Stimulated activated naive B cell treated with anti-CD40 and anti-IgM and Interleukin-4, amounts not matched to agents 10 μg/mL and 1 μg/mL and 100 μg/mL, for 72 hours (primary cell): ENCODE measurements at regions not wholly inside any gene's neighbourhood (a gene's known extent, or its start where the extent isn't known, plus 50 kb on each side); places are given as distances from the start of the nearest gene placed in this dataset.
"Not testable (repeated sequence)": the region's sequence is repeated elsewhere in the genome, so short reads cannot be mapped to it uniquely, and the experiment has no call there.

Experiments used
- ATAC-seq, 2 donors: fragments of 150-1000 bp; cut with Tn5 transposase; replicated peaks; 2 replicates each; pipeline ENCODE4 v1.10.0; 2021; ENCODE audit warnings: moderate library complexity in 1 of 2
- DNase-seq: peaks from one replicate; pipeline ENCODE4 v3.0.0; 2021
- H3K27ac Mint-ChIP-seq: one replicate; pipeline ENCODE4 v1.8.0; 2022; ENCODE audit warnings: mild to moderate bottlenecking, mixed read lengths
- H3K27me3 Mint-ChIP-seq, 2 donors: one replicate each; pipeline ENCODE4 v1.8.0; 2022; ENCODE audit warnings: mixed read lengths in 2 of 2
- H3K36me3 Mint-ChIP-seq, 2 donors: one replicate each; pipeline ENCODE4 v1.8.0; 2022; ENCODE audit warnings: mixed read lengths in 2 of 2, mild to moderate bottlenecking in 1 of 2
- H3K4me1 Mint-ChIP-seq, 2 donors: one replicate each; pipeline ENCODE4 v1.8.0; 2022; ENCODE audit warnings: mixed read lengths in 2 of 2, mild to moderate bottlenecking in 1 of 2
- H3K4me3 Mint-ChIP-seq, 2 donors: one replicate each; pipeline ENCODE4 v1.8.0; 2022; ENCODE audit warnings: mild to moderate bottlenecking in 2 of 2, mixed read lengths in 2 of 2, moderate library complexity in 1 of 2
- H3K9me3 Mint-ChIP-seq, 2 donors: one replicate each; pipeline ENCODE4 v1.8.0; 2022; ENCODE audit warnings: mixed read lengths in 2 of 2, mild to moderate bottlenecking in 1 of 2

DNA sequence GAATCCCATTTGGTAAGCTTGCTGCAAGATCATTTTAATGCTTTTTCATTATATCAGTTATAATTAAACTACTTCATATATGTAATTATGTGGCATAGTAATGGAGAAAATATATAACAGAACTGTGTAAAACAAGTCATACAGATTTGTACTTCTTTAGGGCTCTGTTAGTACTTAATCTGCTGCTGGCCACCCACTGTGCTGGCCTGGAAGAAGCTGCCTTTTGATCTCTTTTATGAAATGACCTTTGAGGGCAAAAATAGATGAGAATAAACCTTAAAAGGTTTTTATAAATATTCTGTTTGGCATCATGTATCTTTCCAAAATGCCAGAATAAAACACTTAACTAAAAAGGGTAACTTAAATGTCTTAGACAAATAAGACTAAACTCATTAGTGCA is 262.9 kb downstream of the ZIC1 start:
- no peak for ATAC-seq
- H3K27me3 Mint-ChIP-seq = no peaks in the 10 kb centered on the region

DNA sequence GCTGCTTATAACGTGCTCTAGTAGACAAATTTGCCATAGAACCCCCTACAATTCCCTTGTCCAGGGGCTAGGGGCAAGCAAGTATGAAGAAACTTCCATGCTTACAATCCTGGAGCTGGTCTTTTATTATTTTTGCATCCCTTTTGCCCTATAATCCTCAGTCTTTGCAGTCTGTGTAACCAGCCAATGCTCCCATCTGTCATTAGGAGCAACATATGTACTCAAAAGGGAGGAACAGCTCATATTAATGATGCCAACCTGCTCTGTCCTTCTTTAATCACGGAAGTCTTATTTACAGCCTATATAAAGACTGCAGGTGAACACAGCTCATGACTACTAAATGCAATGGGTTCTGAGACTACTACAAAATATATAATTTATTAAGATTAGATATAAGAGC is 263.3 kb downstream of the ZIC1 start:
- Mint-ChIP-seq H3K36me3 (no peaks in the 10 kb centered on the region), H3K27ac (no peak overlapping the region), H3K4me1 (no peaks in the 10 kb centered on the region), H3K27me3 (no peaks in the 10 kb centered on the region), H3K4me3 (no peak overlapping the region), H3K9me3 (peaks cover 1 to 6% of the 10 kb centered on the region in 2 donors)
- DNase-seq = no peak
- no peak for ATAC-seq

More for the DNA sequence above, 262.9 kb downstream of the ZIC1 start:
- Mint-ChIP-seq H3K9me3 (peaks cover 1 to 6% of the 10 kb centered on the region in 2 donors), H3K36me3 (no peaks in the 10 kb centered on the region), H3K27ac (no peak overlapping the region), H3K4me3 (no peak overlapping the region), H3K4me1 (no peaks in the 10 kb centered on the region)
- DNase-seq = no peak

DNA sequence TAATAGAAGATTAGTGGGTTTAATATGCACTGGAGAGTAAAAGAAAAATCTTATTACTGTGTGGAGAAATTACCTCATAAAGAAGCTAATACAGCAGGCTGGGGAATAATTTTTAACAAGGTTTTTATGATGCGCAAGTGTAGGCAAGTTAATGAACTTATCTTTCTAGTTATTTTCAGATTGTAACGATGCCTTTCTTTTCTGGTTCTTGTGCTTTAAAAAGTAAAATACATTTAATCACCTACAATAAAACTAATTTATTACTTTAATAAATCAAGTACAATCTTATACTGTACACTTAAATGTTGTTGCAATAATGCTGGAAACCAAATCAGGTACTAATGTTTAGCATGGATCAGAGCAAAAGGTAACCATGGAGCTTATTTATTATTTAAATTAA is 266.6 kb downstream of the ZIC1 start:
- Mint-ChIP-seq H3K9me3 (peaks cover 0 to 6% of the 10 kb centered on the region in 2 donors), H3K27ac (no peak overlapping the region), H3K4me1 (no peaks in the 10 kb centered on the region), H3K27me3 (no peaks in the 10 kb centered on the region), H3K4me3 (no peak overlapping the region), H3K36me3 (no peaks in the 10 kb centered on the region)
- no peak for ATAC-seq
- DNase-seq = no peak

DNA sequence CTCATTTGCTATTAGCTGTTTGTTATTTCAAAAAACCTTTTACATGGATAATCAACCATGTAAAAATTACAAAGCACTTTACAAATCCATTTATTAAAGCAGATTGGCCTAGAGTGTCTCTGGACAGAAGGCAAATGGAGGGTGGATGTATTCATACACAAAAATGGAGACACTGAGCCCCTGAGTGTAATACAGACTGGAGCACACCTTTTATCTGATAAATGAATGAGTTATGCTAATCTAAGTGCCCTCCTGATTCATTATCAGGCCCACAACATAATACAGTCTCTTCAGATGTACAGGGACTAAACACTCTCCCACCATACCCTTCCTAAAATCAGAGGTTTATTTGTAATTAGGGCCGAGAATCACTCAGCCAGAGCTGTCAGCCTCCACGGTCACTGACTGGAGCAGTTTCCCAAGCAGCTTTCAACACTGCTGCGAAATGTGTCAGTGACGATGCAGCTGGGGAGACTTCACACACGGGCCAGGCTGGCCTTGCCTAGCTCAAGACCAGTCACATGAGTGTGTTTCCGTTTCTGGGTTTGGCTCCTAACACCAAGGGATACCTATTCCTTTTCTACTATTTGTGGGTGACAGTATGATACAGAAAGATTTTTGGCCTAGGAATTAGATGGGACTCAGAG is 271.8 kb downstream of the ZIC1 start:
- H3K27me3 Mint-ChIP-seq = no peaks in the 10 kb centered on the region
- no peaks in the 10 kb centered on the region for H3K36me3 Mint-ChIP-seq
- no peak overlapping the region for H3K4me3 Mint-ChIP-seq
- H3K4me1 Mint-ChIP-seq = no peaks in the 10 kb centered on the region
- no peak overlapping the region for H3K27ac Mint-ChIP-seq
- peaks cover under 1 to 7% of the 10 kb centered on the region in 2 donors for H3K9me3 Mint-ChIP-seq
- no peak for ATAC-seq
- DNase-seq = no peak

DNA sequence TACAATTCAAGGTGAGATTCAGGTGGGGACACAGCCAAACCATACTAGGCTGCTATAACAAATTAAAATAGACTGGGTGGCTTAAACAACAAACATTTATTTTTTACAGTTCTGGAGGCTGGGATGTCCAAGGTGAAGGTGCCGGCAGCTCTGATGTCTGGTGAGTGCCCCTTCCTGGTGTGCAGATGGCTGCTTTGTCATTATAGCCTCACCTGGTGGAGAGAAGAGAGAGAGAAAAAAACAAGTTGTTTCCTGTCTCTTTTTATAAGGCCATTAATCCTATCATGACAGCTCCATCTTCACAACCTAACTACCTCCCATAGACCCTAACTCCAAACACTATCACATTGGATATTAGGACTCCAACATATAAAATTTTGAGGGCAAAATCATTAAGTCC is 279.7 kb downstream of the ZIC1 start:
- ATAC-seq (no peak), DNase-seq (no peak)
- Mint-ChIP-seq H3K27me3 (no peaks in the 10 kb centered on the region), H3K4me3 (no peak overlapping the region), H3K4me1 (no peaks in the 10 kb centered on the region), H3K9me3 (peaks cover 6 to 7% of the 10 kb centered on the region in 2 donors), H3K27ac (no peak overlapping the region), H3K36me3 (no peaks in the 10 kb centered on the region)

DNA sequence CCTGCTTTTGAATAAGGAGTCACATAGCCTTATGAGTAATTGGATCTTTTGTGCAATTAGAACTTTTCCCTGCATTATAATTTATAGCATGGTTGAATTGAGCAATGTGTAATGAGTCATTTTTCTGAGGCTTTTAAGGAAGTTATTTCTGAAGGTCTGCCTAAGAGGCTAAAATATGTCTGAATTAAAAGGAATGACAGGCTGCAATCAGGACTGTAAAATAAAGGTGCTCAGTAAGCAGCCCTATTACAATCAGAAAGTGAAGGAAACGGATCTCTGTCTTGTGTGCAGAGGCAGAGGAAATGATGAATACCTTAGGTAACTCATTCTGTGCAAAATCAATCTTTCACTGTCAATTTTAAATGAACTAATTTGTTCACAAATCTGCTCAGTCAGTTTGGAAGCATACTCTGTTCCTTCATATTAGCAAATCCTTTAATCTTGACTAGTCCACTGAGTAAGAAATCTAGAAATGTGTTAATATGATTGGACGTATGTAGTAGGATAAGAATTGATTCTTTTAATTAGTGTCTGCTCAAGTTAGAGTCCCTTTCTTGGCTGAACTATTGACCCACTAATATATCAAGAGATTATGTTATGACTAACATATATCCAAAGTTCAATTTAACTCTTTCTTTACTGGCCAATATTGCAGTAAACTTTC is 290.1 kb downstream of the ZIC1 start:
- no peaks in the 10 kb centered on the region for H3K4me1 Mint-ChIP-seq
- H3K27me3 Mint-ChIP-seq = no peaks in the 10 kb centered on the region
- H3K9me3 Mint-ChIP-seq = peaks cover 0 to 6% of the 10 kb centered on the region in 2 donors
- no peak for ATAC-seq
- H3K27ac Mint-ChIP-seq = no peak overlapping the region
- no peak for DNase-seq
- no peaks in the 10 kb centered on the region for H3K36me3 Mint-ChIP-seq
- no peak overlapping the region for H3K4me3 Mint-ChIP-seq

DNA sequence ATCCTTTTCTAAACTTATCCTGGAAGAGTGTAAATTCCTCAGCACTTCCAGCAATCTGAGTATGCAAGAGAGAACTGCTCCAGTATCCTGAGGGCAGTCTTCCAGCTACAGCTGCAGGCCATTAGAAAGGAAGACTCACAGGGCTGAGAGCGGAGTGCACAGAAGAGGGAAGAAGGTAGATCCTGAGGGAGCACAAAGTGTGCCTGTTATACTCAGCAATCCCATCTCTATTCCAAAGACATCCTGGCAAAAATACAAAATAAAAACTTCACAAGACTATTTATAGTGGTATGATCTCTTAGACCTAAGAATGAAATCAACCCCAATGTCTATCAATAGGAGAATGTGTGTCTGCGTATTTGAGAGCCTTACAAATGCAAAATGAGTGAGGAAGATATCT is 292.0 kb downstream of the ZIC1 start:
- no peaks in the 10 kb centered on the region for H3K4me1 Mint-ChIP-seq
- no peaks in the 10 kb centered on the region for H3K36me3 Mint-ChIP-seq
- H3K4me3 Mint-ChIP-seq = no peak overlapping the region
- no peak for DNase-seq
- no peak for ATAC-seq
- no peak overlapping the region for H3K27ac Mint-ChIP-seq
- H3K27me3 Mint-ChIP-seq = no peaks in the 10 kb centered on the region
- peaks cover 0 to 6% of the 10 kb centered on the region in 2 donors for H3K9me3 Mint-ChIP-seq

DNA sequence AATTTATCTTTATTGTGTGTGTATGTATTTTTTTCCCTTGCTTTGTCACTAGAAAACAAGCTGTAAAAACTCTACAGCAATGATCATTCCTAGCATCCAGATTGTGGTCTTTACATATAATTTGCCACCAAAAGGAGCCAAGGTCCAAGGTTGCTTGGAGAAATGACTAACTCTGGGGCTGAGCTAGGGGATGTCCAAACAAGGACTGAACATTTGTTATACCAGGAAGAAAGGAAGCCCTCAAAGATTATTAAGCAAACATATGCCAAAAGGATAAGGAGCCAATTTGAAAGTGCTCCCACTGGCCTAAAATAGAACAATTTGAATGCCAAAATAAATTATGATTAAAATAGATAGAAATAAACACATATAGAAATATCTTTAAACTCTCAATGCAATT is 293.3 kb downstream of the ZIC1 start:
- H3K27ac Mint-ChIP-seq = no peak overlapping the region
- no peaks in the 10 kb centered on the region for H3K36me3 Mint-ChIP-seq
- DNase-seq = no peak
- no peak overlapping the region for H3K4me3 Mint-ChIP-seq
- no peak for ATAC-seq
- no peaks in the 10 kb centered on the region for H3K27me3 Mint-ChIP-seq
- no peaks in the 10 kb centered on the region for H3K4me1 Mint-ChIP-seq
- H3K9me3 Mint-ChIP-seq = peaks cover 0 to 3% of the 10 kb centered on the region in 2 donors

DNA sequence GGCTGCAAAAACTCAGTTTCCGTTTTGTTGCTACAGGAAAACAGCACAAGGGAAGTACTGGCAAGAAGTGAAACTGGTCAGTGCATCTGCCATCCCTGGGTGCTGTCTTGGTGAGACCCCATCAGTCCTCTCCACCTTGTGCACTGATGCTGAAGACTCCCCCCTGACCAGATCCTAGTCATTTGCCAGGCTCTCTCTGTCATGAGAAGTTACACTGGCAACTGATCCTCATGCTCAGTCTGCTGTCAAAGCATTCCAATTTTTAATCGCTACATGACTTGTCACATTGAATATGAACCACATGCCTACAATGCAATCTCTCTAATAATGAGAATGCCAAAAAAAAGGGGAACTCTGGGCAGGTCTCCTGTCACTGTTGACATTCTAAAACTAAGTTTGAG is 296.5 kb downstream of the ZIC1 start:
- no peak for ATAC-seq
- Mint-ChIP-seq H3K4me1 (no peaks in the 10 kb centered on the region), H3K27ac (no peak overlapping the region), H3K4me3 (no peak overlapping the region), H3K36me3 (no peaks in the 10 kb centered on the region), H3K9me3 (peaks cover 0 to 3% of the 10 kb centered on the region in 2 donors), H3K27me3 (no peaks in the 10 kb centered on the region)
- no peak for DNase-seq

DNA sequence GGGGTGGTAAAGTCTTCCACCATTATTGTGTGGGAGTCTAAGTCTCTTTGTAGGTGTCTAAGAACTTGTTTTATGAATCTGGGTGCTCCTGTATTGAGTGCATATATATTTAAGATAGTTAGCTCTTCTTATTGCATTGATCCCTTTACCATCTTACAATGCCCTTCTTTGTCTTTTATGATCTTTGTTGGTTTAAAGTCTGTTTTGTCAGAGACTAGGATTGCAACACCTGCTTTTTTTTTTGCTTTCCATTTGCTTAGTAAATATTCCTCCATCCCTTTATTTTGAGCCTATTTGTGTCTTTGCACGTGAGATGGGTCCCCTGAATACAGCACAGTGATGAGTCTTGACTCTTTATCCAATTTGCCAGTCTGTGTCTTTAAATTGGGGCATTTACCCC is 301.6 kb downstream of the ZIC1 start:
- DNase-seq, H3K27ac Mint-ChIP-seq, H3K27me3 Mint-ChIP-seq, H3K36me3 Mint-ChIP-seq, ATAC-seq, H3K9me3 Mint-ChIP-seq, H3K4me3 Mint-ChIP-seq, H3K4me1 Mint-ChIP-seq: not testable (repeated sequence)

DNA sequence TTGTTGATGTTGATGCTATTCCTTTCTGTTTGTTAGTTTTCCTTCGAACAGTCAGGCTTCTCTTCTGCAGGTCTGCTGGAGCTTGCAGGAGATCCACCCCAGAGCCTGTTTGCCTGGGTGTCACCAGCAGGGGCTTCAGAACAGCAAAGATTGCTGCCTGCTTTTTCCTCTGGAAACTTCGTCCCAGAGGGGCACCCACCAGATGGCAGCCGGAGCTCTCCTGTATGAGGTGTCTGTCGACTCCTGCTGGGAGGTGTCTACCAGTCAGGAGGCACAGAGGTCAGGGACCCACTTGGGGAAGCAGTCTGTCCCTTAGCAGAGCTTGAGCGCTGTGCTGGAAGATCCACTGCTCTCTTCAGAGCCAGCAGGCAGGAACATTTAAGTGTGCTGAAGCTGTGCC is 303.2 kb downstream of the ZIC1 start:
- H3K27ac Mint-ChIP-seq = no peak overlapping the region
- no peaks in the 10 kb centered on the region for H3K9me3 Mint-ChIP-seq
- H3K4me3 Mint-ChIP-seq = no peak overlapping the region
- DNase-seq = no peak
- no peaks in the 10 kb centered on the region for H3K36me3 Mint-ChIP-seq
- no peaks in the 10 kb centered on the region for H3K27me3 Mint-ChIP-seq
- no peaks in the 10 kb centered on the region for H3K4me1 Mint-ChIP-seq
- ATAC-seq = no peak

DNA sequence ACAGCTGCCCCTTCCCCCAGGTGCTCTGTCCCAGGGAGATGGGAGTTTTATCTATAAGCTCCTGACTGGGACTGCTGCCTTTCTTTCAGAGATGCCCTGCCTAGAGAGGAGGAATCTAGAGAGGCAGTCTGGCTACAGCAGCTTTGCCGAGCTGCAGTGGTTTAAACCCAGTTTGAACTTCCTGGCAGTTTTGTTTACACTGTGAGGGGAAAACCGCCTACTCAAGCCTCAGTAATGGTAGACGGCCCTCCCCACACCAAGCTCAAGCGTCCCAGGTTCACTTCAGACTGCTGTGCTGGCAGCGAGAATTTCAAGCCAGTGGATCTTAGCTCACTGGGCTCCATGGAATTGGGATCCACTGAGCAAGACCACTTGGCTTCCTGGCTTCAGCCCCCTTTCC is 303.6 kb downstream of the ZIC1 start:
- H3K27me3 Mint-ChIP-seq, H3K36me3 Mint-ChIP-seq, ATAC-seq, H3K27ac Mint-ChIP-seq, H3K4me3 Mint-ChIP-seq, H3K4me1 Mint-ChIP-seq, H3K9me3 Mint-ChIP-seq, DNase-seq: not testable (repeated sequence)

DNA sequence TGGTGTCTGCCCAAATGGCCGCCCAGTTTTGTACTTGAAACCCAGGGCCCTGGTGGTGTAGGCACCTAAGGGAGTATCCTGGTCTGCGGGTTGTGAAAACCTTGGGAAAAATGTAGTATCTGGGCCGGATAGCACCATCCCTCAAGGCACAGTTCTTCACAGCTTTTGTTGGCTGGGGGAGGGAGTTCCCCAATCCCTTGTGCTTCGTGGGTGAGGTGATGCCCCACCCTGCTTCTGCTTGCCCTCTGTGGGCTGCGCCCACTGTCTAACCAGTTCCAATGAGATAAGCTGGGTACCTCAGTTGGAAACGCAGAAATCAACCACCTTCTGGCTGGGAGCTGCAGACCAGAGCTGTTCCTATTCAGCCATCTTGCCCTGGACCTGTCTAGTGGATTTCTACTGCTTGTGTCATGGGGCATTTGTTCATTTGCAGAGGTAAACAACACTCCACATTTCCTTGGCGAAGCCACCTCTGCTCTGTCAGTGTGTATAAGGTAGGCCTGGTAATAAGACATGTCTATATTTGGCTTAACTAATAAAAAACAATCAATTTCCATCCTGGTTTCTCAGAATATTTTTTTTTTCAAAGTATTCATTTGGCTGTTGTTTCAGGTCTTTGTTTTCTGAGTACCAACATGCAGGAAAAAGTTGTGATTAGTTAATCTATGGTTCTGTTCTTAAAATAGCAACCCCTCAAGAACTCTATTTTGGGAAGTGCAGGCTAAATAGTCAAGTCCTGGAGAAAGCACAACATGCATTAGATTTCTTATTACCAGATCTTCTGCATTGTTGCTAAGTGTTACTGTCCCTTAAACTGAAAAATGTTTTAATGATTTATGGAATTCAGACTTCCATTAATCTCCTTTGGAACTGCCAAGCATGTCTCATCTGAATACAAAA is 304.3 kb downstream of the ZIC1 start:
- no peak for ATAC-seq
- no peak overlapping the region for H3K4me3 Mint-ChIP-seq
- H3K4me1 Mint-ChIP-seq = no peaks in the 10 kb centered on the region

DNA sequence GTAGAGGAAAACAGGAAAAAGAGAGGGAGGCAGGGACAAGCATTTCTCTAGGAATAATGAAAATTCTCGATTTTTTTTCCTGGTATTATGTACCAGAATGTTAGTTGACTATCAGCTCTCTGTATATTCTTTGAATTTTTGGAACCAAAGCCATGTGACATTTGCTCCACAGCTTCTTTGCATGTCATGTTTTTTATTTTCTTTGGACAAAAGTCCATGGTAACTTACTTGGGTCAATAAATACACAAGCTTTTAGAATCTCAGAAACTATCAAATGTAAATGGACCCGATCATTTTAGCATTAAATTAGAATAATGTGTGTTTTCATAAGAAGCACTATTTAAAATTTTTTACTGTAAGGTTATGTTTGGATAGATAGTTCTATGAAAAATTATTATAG is 320.5 kb downstream of the ZIC1 start:
- no peaks in the 10 kb centered on the region for H3K27me3 Mint-ChIP-seq
- ATAC-seq (no peak), DNase-seq (no peak)
- no peak overlapping the region for H3K4me3 Mint-ChIP-seq
- peaks cover 2 to 5% of the 10 kb centered on the region in 2 donors for H3K9me3 Mint-ChIP-seq
- H3K36me3 Mint-ChIP-seq = no peaks in the 10 kb centered on the region
- H3K4me1 Mint-ChIP-seq = no peaks in the 10 kb centered on the region
- H3K27ac Mint-ChIP-seq = no peak overlapping the region

More for the DNA sequence above, 304.3 kb downstream of the ZIC1 start:
- H3K27me3 Mint-ChIP-seq = no peaks in the 10 kb centered on the region
- H3K36me3 Mint-ChIP-seq = no peaks in the 10 kb centered on the region
- no peak overlapping the region for H3K27ac Mint-ChIP-seq
- DNase-seq = no peak
- H3K9me3 Mint-ChIP-seq = no peaks in the 10 kb centered on the region

DNA sequence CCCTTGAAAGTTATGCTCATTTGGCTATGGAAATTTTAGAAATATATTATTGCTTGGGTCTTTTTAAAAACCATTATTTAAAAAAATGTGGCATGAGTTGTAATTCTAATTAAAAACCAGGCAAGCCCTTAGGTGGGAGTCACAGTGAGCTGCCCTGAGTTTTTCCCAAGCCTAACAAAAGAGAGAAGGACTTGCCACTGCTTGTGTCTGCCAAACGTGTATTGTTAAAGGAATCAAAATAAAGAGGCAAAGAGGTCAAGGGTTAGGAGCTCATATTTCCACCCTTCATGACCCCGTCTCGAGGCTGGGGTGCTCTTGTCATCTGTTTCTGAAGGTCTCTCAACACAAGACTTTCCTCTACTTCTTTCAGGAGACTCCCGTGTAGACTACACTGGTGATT is 321.1 kb downstream of the ZIC1 start:
- DNase-seq (no peak), ATAC-seq (no peak)
- Mint-ChIP-seq H3K27ac (no peak overlapping the region), H3K36me3 (no peaks in the 10 kb centered on the region), H3K4me1 (no peaks in the 10 kb centered on the region), H3K9me3 (peaks cover 0 to 3% of the 10 kb centered on the region in 2 donors), H3K4me3 (no peak overlapping the region), H3K27me3 (no peaks in the 10 kb centered on the region)
